HG03159 (cell line): ENCODE measurements at regions not wholly inside any gene's neighbourhood (a gene's known extent, or its start where the extent isn't known, plus 50 kb on each side); places are given as distances from the start of the nearest gene placed in this dataset.

Experiments
- ATAC-seq: cut with Tn5 transposase; IDR thresholded peaks from one replicate; pipeline ENCODE4 v1.9.1; 2021; ENCODE audit warnings: mild to moderate bottlenecking, moderate library complexity; ENCODE audit not compliant: unreplicated experiment

DNA sequence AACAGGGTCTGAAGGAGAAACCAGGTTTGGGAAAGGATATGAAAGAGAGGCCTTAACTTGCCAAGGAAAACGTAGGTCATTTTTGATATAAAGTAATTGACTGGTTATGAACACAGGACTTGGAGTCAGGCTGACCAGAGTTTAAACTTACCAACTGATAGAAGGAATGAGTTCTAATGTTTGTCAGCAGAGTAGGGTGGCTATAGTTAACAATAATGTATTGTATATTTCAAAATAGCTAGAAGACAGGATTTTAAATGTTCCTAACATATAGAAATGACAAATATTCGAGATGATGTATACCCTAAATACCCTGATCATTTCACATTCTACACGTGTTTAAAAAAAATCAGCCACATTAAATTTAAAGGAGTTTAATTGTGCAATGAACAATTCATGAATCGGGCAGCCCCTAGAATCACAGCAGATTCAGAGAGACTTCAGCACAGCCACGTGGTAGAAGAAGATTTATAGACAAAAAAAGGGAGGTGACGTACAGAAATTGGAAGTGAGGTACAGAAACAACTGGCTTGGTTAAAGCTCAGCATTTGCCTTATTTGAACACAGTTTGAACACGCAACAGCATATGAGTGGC lies 52.5 kb upstream of the PLEKHG7 start:
- peak; percentile 20 for ATAC-seq

DNA sequence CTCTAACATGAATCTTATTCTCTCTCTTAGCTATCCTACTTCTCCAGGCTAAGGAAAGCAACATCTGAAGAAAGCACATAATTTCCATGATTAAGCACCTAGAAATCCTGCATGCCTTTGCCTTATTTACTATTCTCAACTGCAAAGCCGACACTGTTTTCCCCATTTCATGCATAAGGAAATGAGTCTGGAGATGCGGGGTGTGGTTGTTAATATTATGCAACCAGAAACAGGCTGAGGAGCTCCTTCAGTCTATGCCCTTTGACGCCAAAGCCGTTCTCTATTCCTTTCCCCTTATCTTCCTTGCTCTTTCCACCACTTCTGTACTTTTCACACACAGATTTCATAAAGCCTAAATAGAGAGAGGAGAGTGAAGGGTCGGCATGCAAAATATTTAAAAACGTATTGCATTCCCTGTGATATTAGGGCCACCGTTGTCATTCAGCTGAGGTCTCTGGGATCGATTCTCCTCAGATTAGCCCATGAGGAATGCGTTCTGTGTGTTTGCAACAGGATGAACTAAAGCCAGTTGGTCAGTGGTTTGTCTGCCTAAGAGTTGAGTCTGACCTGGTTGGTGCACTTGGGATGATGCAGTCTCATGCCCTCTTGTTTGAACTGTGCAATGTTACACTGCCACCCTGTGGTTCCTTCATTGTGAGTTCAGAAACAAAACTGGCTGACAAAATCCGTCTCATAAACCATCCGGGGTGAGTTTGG lies 53.1 kb upstream of the PLEKHG7 start:
- ATAC-seq = peak; percentile 74

GRCh38 chr12:92648242-92649031 lies 54.4 kb upstream of the PLEKHG7 start:
- ATAC-seq = no peak

DNA sequence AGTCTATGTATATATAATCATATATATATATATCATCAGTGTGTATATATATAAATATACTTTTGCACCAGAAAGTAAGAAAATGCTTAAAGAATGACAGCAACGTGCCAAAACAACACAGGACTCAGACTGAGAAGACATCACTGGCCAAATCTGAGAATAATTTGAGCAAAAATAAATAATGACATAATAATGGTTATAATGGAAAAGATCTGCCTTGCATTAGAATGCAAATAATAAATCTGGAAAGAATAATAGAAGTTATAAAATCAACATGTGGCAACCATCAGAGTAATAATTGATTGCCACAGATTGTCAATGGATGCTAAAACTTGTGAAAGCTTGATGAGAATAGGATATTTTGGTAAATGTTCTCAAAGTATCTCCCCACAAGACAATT lies 61.5 kb upstream of the PLEKHG7 start:
- ATAC-seq = no peak

DNA sequence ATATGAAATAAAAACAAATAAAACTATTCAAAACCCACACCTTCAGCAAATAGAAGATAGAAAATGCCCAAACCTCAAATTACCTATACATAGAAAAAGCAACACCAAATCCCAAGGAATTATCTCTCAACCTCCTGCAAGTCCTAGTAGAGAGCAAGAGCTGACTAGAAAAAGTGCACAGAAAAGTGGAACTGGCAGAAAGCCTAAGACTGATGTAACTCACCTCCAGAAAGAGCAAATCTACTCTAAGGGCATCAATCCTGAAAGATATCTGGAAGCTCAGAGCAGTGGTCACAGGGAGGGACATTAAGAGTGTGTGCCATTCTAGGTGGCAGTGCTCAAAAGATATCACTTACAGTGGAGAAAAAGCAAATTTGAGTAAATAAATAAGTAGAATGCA lies 62.1 kb upstream of the PLEKHG7 start:
- no peak for ATAC-seq

GRCh38 chr12:92639017-92639416 lies 63.8 kb upstream of the PLEKHG7 start:
- no peak for ATAC-seq

DNA sequence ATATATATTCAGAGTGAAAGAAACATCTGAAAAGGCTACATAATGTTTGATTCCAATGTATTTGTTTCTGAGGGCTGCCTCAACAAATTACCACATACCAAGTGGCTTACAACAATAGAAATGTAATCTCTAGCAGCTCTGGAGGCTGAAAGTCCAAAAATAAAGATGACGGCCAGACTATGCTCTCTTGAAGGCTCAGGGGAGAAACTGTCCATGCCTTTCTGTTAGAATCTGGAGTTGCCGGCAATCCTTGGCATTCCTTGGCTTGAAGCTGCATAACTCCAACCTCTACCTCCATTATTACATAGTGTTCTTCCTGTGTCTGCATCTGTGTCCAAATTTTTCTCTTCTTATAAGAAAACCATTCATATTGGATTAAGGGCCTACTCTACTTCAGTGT lies 68.1 kb upstream of the PLEKHG7 start:
- no peak for ATAC-seq

DNA sequence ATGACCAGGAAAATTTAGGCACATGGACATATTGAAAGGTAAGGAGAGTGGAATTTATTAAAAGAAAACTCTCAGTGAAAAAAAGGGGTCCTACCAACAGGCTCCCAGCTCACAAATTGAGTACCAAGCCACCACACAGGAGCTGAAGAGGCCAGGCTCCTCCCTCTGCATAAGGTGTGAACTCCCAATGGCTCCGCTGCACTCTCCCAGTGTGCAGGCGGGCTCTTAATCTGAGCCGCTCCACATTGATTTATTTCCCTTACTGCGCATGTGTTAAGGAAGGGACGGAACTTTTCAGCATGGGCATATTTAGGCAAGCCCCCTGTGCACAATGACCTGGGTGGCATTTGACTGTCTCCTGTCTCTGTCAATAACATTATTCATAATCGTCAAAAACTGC lies 68.6 kb upstream of the PLEKHG7 start:
- ATAC-seq = no peak

DNA sequence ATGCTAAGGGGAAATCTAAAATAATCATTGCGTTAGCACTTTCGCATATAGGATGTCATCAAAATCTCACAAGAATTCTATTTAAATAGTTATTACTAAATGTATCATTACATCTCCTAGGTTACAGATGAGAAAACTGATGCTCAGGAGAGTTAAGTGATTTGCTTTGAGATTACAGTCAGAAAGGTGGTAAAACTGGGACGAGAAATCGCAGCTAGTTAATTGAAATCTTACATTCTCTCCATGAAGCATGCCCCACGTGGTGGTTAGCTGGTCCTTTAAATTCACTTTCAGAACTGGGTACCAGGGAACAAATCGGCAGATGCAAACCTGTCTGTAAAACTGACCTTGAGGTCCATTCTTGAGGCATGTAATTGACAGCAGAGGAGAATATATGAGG lies 71.8 kb upstream of the PLEKHG7 start:
- no peak for ATAC-seq

GRCh38 chr12:92629349-92630065 lies 73.3 kb upstream of the PLEKHG7 start:
- ATAC-seq = no peak

DNA sequence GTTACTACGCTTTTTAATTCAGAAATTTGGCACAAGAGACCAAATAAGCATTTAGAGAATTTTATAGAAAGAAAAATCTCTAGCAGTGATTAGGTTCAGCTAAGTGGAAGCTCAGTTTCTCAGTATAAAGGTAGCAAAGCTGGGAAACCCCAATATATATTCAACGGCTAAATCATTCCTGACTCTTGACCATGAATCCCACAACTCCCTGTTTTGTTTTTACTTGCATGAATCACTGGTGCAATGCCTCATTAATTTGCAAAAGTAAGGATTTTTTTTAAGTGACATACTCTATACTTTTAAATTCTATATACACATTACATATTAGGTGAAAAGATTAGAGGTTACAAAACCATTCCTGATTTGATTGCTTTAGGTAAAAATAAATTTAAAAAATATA lies 74.3 kb upstream of the PLEKHG7 start:
- ATAC-seq = no peak

DNA sequence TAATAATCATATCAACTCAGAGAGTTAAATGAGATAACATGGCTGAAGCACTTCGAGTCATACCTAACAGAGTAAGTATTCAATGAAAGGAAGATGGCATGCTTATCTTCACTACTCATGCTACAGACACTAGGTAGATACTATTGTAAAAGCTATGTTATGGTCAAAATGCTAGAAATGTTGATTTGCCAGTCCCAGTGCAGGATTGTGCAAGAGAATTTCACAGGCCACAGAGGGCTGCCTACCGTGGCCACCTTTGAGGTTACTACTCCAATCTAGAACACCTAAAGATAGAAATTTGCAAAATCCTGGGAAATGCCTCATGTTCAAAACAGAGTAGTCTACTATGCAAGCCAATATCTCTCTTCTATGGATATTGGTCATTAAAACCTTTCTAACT lies 75.3 kb upstream of the PLEKHG7 start:
- ATAC-seq = no peak

DNA sequence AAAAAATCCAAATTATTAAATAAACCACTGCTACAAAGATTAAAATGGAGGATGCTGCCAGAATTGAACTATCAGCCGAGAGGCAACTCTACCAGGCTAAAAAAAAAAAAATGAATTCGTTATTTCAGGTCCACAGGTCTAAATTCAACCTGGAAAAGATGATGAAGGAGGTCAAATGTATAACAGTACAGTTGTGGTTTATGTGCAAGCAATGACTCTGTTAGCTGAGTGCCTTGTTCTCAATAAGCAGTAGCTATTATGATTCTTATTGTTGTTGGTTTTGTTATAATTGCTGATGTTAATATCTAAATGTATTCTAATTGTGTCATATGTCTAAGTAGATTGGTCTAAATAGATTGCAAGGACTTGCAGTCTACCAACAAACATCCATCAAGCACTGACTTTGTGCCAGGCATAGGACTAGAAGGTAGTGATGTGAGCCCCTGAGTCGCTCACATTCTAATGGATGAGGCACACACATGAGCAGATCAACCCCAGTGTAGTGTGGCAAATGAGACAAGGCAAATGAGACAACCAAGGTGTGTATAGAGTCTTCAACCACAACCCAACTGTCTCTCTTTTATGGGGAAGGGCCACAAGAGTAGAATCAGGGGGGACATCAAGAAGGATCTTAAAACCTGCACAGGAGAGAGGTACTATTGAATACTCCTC lies 77.0 kb upstream of the PLEKHG7 start:
- no peak for ATAC-seq

- no peak for ATAC-seq
Observed at GRCh38 chr12:92624236-92624635, 78.6 kb upstream of the PLEKHG7 start.

- no peak for ATAC-seq
Observed at GRCh38 chr12:92623386-92623785, 79.4 kb upstream of the PLEKHG7 start.

GRCh38 chr12:92621833-92622232 lies 81.0 kb upstream of the PLEKHG7 start:
- no peak for ATAC-seq

- no peak for ATAC-seq
Observed at GRCh38 chr12:92621312-92621711, 81.5 kb upstream of the PLEKHG7 start.

DNA sequence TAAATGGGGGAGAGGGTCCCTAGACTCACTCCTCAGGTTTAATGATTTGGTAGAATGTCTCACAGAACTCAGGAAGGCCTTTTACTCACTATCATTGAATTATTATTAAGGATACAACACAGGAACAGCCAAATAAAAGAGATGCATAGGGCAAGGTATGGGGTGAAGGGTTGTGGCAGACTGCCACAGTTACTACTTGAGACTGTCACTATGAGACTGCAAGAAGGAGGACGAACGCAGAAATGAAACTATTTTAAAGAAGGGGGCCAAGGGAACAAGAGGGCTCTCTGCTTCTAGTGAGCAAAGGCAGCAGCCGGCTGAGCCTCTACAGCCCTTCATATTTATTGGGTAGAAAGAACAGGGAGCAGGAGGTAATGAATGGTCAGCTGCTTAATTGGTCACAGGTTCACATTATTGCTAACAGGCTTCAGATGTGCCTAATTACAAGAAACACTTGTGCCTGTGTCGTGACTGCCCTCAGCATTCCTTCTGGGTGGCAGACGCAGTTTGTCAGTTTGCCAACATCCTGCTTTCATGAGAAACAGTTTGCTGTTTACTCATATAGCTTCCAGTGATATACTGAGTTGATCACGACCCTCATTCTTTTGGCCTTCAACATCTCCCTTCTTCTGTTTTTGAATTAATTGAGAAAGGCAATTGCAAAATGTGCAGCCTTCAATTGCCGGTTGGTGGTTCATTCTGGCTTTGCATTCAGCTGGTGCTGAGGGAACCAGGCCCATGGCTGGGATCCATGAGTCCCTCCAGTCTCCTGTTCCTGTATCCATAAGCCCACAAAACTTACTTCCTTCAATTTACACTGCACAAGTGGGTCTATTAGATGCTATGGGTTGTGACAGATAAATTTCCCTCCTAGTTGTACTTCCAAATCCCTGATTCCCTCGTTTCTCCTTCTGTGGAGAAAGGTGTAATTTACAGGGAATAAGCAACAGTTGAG lies 82.8 kb upstream of the PLEKHG7 start:
- ATAC-seq = no peak

- ATAC-seq = no peak
Observed at GRCh38 chr12:92619026-92619425, 83.8 kb upstream of the PLEKHG7 start.

- no peak for ATAC-seq
Observed at GRCh38 chr12:92615703-92616102, 87.1 kb upstream of the PLEKHG7 start.
